ENCODE measurements at regions not wholly inside any gene's neighbourhood (a gene's known extent, or its start where the extent isn't known, plus 50 kb on each side); places are given as distances from the start of the nearest gene placed in this dataset.
"Not testable (repeated sequence)": the region's sequence is repeated elsewhere in the genome, so short reads cannot be mapped to it uniquely, and the experiment has no call there.

GRCh38 chr18:30623401-30624065 is 419.0 kb downstream of the DSC3 start:
- Mint-ChIP-seq H3K36me3 (ENCODE audit: low read depth) (no peaks in the 10 kb centered on the region), H3K27ac (no peak overlapping the region), H3K27me3 (no peaks in the 10 kb centered on the region), H3K4me1 (no peaks in the 10 kb centered on the region), H3K9me3 (peaks cover 3% of the 10 kb centered on the region), H3K4me3 (no peak overlapping the region)
- no peak for DNase-seq
- ChIA-PET POLR2A (no interaction called here), CTCF (no interaction called here)

GRCh38 chr18:30622635-30623034 is 419.9 kb downstream of the DSC3 start:
- CTCF ChIA-PET, result no interaction called here
- no peaks in the 10 kb centered on the region for H3K36me3 Mint-ChIP-seq (ENCODE audit: low read depth)
- H3K4me3 Mint-ChIP-seq, result no peak overlapping the region
- no peak for DNase-seq
- H3K4me1 Mint-ChIP-seq, result no peaks in the 10 kb centered on the region
- POLR2A ChIA-PET, result no interaction called here
- H3K27me3 Mint-ChIP-seq, result no peaks in the 10 kb centered on the region
- H3K27ac Mint-ChIP-seq, result no peak overlapping the region
- peaks cover 3% of the 10 kb centered on the region for H3K9me3 Mint-ChIP-seq

GRCh38 chr18:30622104-30622503 is 420.4 kb downstream of the DSC3 start:
- Mint-ChIP-seq H3K27me3 (no peaks in the 10 kb centered on the region), H3K9me3 (peaks cover 3% of the 10 kb centered on the region), H3K27ac (no peak overlapping the region), H3K36me3 (ENCODE audit: low read depth) (no peaks in the 10 kb centered on the region), H3K4me3 (no peak overlapping the region), H3K4me1 (no peaks in the 10 kb centered on the region)
- ChIA-PET CTCF (no interaction called here), POLR2A (no interaction called here)
- no peak for DNase-seq

- ChIA-PET CTCF (no interaction called here), POLR2A (no interaction called here)
- H3K36me3 Mint-ChIP-seq (ENCODE audit: low read depth), result no peaks in the 10 kb centered on the region
Observed at GRCh38 chr18:30618567-30618966, 424.0 kb downstream of the DSC3 start.

GRCh38 chr18:30616414-30616813 is 426.1 kb downstream of the DSC3 start:
- DNase-seq, result no peak
- ChIA-PET POLR2A (no interaction called here), CTCF (no interaction called here)
- no peaks in the 10 kb centered on the region for H3K4me1 Mint-ChIP-seq
- H3K9me3 Mint-ChIP-seq, result peaks cover 2% of the 10 kb centered on the region
- no peaks in the 10 kb centered on the region for H3K36me3 Mint-ChIP-seq (ENCODE audit: low read depth)
- no peak overlapping the region for H3K4me3 Mint-ChIP-seq
- H3K27me3 Mint-ChIP-seq, result no peaks in the 10 kb centered on the region
- H3K27ac Mint-ChIP-seq, result no peak overlapping the region

More at GRCh38 chr18:30618567-30618966, 424.0 kb downstream of the DSC3 start:
- Mint-ChIP-seq H3K4me1 (no peaks in the 10 kb centered on the region), H3K27me3 (no peaks in the 10 kb centered on the region), H3K27ac (no peak overlapping the region), H3K4me3 (no peak overlapping the region), H3K9me3 (peaks cover 2% of the 10 kb centered on the region)
- no peak for DNase-seq

GRCh38 chr18:30613467-30613801 is 429.1 kb downstream of the DSC3 start:
- no peaks in the 10 kb centered on the region for H3K4me1 Mint-ChIP-seq
- H3K27ac Mint-ChIP-seq, result no peak overlapping the region

GRCh38 chr18:30601541-30601940 is 441.0 kb downstream of the DSC3 start:
- ChIA-PET CTCF (no interaction called here), POLR2A (no interaction called here)
- DNase-seq, result no peak
- no peaks in the 10 kb centered on the region for H3K27me3 Mint-ChIP-seq
- no peak overlapping the region for H3K4me3 Mint-ChIP-seq
- H3K9me3 Mint-ChIP-seq, result peaks cover 2% of the 10 kb centered on the region
- H3K4me1 Mint-ChIP-seq, result no peaks in the 10 kb centered on the region
- H3K36me3 Mint-ChIP-seq (ENCODE audit: low read depth), result no peaks in the 10 kb centered on the region
- H3K27ac Mint-ChIP-seq, result no peak overlapping the region

More at GRCh38 chr18:30613467-30613801, 429.1 kb downstream of the DSC3 start:
- POLR2A ChIA-PET, result no interaction called here
- Mint-ChIP-seq H3K9me3 (peaks cover 2% of the 10 kb centered on the region), H3K27me3 (no peaks in the 10 kb centered on the region), H3K4me3 (no peak overlapping the region), H3K36me3 (ENCODE audit: low read depth) (no peaks in the 10 kb centered on the region)
- CTCF ChIA-PET, result no interaction called here
- DNase-seq, result no peak

- POLR2A ChIA-PET, result no interaction called here
- Mint-ChIP-seq H3K27ac (no peak overlapping the region), H3K27me3 (no peaks in the 10 kb centered on the region), H3K36me3 (ENCODE audit: low read depth) (no peaks in the 10 kb centered on the region), H3K4me3 (no peak overlapping the region), H3K4me1 (no peaks in the 10 kb centered on the region), H3K9me3 (peaks cover 5% of the 10 kb centered on the region)
- no peak for DNase-seq
- CTCF ChIA-PET, result no interaction called here
Observed at GRCh38 chr18:30597202-30597601, 445.3 kb downstream of the DSC3 start.

GRCh38 chr18:30596635-30597034 is 445.9 kb downstream of the DSC3 start:
- no peak overlapping the region for H3K4me3 Mint-ChIP-seq
- DNase-seq, result no peak
- no peak overlapping the region for H3K27ac Mint-ChIP-seq
- H3K36me3 Mint-ChIP-seq (ENCODE audit: low read depth), result no peaks in the 10 kb centered on the region
- no peaks in the 10 kb centered on the region for H3K27me3 Mint-ChIP-seq
- no peaks in the 10 kb centered on the region for H3K4me1 Mint-ChIP-seq
- CTCF ChIA-PET, result no interaction called here
- H3K9me3 Mint-ChIP-seq, result peaks cover 5% of the 10 kb centered on the region
- POLR2A ChIA-PET, result no interaction called here

GRCh38 chr18:30595942-30596341 is 446.6 kb downstream of the DSC3 start:
- Mint-ChIP-seq H3K9me3 (peaks cover 5% of the 10 kb centered on the region), H3K36me3 (ENCODE audit: low read depth) (no peaks in the 10 kb centered on the region), H3K27me3 (no peaks in the 10 kb centered on the region), H3K4me1 (no peaks in the 10 kb centered on the region), H3K27ac (no peak overlapping the region), H3K4me3 (no peak overlapping the region)
- POLR2A ChIA-PET, result no interaction called here
- no peak for DNase-seq
- CTCF ChIA-PET, result no interaction called here

GRCh38 chr18:30594911-30595310 is 447.6 kb downstream of the DSC3 start:
- H3K27me3 Mint-ChIP-seq; H3K27ac Mint-ChIP-seq; DNase-seq; H3K4me3 Mint-ChIP-seq; H3K4me1 Mint-ChIP-seq; POLR2A ChIA-PET; H3K36me3 Mint-ChIP-seq (ENCODE audit: low read depth); CTCF ChIA-PET; H3K9me3 Mint-ChIP-seq: not testable (repeated sequence)

- Mint-ChIP-seq H3K27me3 (no peaks in the 10 kb centered on the region), H3K36me3 (ENCODE audit: low read depth) (no peaks in the 10 kb centered on the region), H3K4me3 (no peak overlapping the region), H3K4me1 (no peaks in the 10 kb centered on the region), H3K9me3 (peaks cover 8% of the 10 kb centered on the region), H3K27ac (no peak overlapping the region)
- ChIA-PET POLR2A (no interaction called here), CTCF (no interaction called here)
- DNase-seq, result no peak
Observed at GRCh38 chr18:30591462-30591861, 451.1 kb downstream of the DSC3 start.

GRCh38 chr18:30588673-30589164 is 453.8 kb downstream of the DSC3 start:
- ChIA-PET CTCF (no interaction called here), POLR2A (no interaction called here)
- no peak for DNase-seq
- Mint-ChIP-seq H3K4me1 (no peaks in the 10 kb centered on the region), H3K9me3 (peaks cover 7% of the 10 kb centered on the region), H3K27me3 (no peaks in the 10 kb centered on the region), H3K36me3 (ENCODE audit: low read depth) (no peaks in the 10 kb centered on the region), H3K27ac (no peak overlapping the region), H3K4me3 (no peak overlapping the region)

GRCh38 chr18:30583768-30584167 is 458.8 kb downstream of the DSC3 start:
- DNase-seq, result no peak
- H3K9me3 Mint-ChIP-seq, result peaks cover 2% of the 10 kb centered on the region
- H3K27me3 Mint-ChIP-seq, result no peaks in the 10 kb centered on the region
- POLR2A ChIA-PET, result no interaction called here
- H3K4me1 Mint-ChIP-seq, result no peaks in the 10 kb centered on the region
- CTCF ChIA-PET, result no interaction called here
- no peaks in the 10 kb centered on the region for H3K36me3 Mint-ChIP-seq (ENCODE audit: low read depth)
- H3K4me3 Mint-ChIP-seq, result no peak overlapping the region
- H3K27ac Mint-ChIP-seq, result no peak overlapping the region

Data from activated CD4-positive, alpha-beta T cell treated with anti-CD3 and anti-CD28 coated beads, Interleukin-2, amount 10 ng/mL, durations not matched to agents 7 days and 5 days (primary cell).